ENCODE measurements at regions not wholly inside any gene's neighbourhood (a gene's known extent, or its start where the extent isn't known, plus 50 kb on each side); places are given as distances from the start of the nearest gene placed in this dataset.

DNA sequence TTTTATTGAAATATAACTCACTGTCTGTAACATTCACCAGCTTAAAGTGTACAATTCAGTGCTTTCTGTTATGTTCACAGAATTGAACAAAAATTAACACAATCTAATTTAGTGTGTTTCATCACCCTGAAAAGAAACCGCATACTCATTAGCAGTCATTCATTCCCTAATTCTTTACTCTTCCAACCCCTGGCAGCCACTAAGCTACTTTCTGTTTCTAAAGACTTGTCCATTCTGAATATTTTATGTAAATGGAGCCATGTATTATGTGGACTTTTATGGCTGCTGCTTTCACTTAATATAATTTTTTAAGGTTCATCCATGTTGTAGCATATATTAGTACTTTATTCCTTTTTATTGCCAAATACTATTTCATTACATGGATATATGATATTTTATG, 94.7 kb upstream of the ATP8A1 start:
- Histone ChIP-seq H3K36me3 (ENCODE audit: control insufficient read depth in 1 of 2, insufficient read depth in 2 of 2, low read length in 2 of 2) (no peaks in the 10 kb centered on the region), H3K9me3 (ENCODE audit: control insufficient read depth in 1 of 2, insufficient read depth in 1 of 2, low read depth in 1 of 2, low read length in 2 of 2) (no peaks in the 10 kb centered on the region), H3K4me2 (ENCODE audit: low read length) (no peak overlapping the region), H3K79me2 (ENCODE audit: insufficient read depth, low read length) (no peaks in the 10 kb centered on the region), H2AFZ (ENCODE audit: low read depth, low read length, poor library complexity, severe bottlenecking) (no peak overlapping the region), H3K27ac (ENCODE audit: low read depth, low read length) (no peak overlapping the region), H4K20me1 (ENCODE audit: insufficient read depth) (no peaks in the 10 kb centered on the region), H3K9me2 (ENCODE audit: insufficient read depth) (no peaks in the 10 kb centered on the region), H3K27me3 (ENCODE audit: insufficient read depth, low read length) (no peaks in the 10 kb centered on the region), H3K4me1 (ENCODE audit: control insufficient read depth in 1 of 2, insufficient read depth in 2 of 2, low read length in 2 of 2) (no peaks in the 10 kb centered on the region), H3K9ac (ENCODE audit: low read length) (no peak overlapping the region), H3K4me3 (replicated peaks in 1 of 2; ENCODE audit: low read depth in 1 of 2, low read length in 2 of 2) (no peak overlapping the region)
- DNase-seq (ENCODE audit: low read depth, low spot score) (no peak), ATAC-seq (no peak)
- BruUV-seq (replicated peaks): no TSS peak
- intact Hi-C loops (cut with micrococcal nuclease): no loop called here
- TF ChIP-seq TCF7L2 (IDR thresholded peaks at IDR 0.05; ENCODE audit: borderline replicate concordance, extremely low read depth, insufficient read depth, insufficient read length) (no peak), CBX3 (IDR thresholded peaks at IDR 0.05; ENCODE audit: low read depth) (no peak), POLR2A (IDR thresholded peaks at IDR 0.05; ENCODE audit: borderline replicate concordance, extremely low read depth, insufficient read depth, insufficient read length) (no peak), SP1 (IDR thresholded peaks at IDR 0.05; ENCODE audit: low read depth) (no peak), EZH2phosphoT487 (IDR thresholded peaks at IDR 0.05; ENCODE audit: borderline replicate concordance) (no peak), SIN3A (IDR thresholded peaks at IDR 0.05; ENCODE audit: low read depth) (no peak), JUND (IDR thresholded peaks at IDR 0.05) (no peak), ELF1 (IDR thresholded peaks at IDR 0.05; ENCODE audit: borderline replicate concordance, low read depth) (no peak), EZH2 (IDR thresholded peaks at IDR 0.05) (no peak), SRF (IDR thresholded peaks at IDR 0.05; ENCODE audit: low read depth) (no peak), FOSL1 (IDR thresholded peaks at IDR 0.05; ENCODE audit: low read depth) (no peak), ZFX (IDR thresholded peaks at IDR 0.05) (no peak), ZNF274 (IDR thresholded peaks at IDR 0.05; ENCODE audit: low read depth, low read length) (no peak)
- TF ChIP-seq, protein P1, sequence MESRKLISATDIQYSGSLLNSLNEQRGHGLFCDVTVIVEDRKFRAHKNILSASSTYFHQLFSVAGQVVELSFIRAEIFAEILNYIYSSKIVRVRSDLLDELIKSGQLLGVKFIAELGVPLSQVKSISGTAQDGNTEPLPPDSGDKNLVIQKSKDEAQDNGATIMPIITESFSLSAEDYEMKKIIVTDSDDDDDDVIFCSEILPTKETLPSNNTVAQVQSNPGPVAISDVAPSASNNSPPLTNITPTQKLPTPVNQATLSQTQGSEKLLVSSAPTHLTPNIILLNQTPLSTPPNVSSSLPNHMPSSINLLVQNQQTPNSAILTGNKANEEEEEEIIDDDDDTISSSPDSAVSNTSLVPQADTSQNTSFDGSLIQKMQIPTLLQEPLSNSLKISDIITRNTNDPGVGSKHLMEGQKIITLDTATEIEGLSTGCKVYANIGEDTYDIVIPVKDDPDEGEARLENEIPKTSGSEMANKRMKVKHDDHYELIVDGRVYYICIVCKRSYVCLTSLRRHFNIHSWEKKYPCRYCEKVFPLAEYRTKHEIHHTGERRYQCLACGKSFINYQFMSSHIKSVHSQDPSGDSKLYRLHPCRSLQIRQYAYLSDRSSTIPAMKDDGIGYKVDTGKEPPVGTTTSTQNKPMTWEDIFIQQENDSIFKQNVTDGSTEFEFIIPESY (IDR thresholded peaks at IDR 0.05; ENCODE audit: extremely low read depth, insufficient replicate concordance, low read length): no peak
- TF ChIP-seq, protein P2, sequence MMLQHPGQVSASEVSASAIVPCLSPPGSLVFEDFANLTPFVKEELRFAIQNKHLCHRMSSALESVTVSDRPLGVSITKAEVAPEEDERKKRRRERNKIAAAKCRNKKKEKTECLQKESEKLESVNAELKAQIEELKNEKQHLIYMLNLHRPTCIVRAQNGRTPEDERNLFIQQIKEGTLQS (IDR thresholded peaks at IDR 0.05): no peak
- TF ChIP-seq, protein P3, sequence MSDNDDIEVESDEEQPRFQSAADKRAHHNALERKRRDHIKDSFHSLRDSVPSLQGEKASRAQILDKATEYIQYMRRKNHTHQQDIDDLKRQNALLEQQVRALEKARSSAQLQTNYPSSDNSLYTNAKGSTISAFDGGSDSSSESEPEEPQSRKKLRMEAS (IDR thresholded peaks at IDR 0.05): no peak
- TF ChIP-seq, protein P4, sequence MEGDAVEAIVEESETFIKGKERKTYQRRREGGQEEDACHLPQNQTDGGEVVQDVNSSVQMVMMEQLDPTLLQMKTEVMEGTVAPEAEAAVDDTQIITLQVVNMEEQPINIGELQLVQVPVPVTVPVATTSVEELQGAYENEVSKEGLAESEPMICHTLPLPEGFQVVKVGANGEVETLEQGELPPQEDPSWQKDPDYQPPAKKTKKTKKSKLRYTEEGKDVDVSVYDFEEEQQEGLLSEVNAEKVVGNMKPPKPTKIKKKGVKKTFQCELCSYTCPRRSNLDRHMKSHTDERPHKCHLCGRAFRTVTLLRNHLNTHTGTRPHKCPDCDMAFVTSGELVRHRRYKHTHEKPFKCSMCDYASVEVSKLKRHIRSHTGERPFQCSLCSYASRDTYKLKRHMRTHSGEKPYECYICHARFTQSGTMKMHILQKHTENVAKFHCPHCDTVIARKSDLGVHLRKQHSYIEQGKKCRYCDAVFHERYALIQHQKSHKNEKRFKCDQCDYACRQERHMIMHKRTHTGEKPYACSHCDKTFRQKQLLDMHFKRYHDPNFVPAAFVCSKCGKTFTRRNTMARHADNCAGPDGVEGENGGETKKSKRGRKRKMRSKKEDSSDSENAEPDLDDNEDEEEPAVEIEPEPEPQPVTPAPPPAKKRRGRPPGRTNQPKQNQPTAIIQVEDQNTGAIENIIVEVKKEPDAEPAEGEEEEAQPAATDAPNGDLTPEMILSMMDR (IDR thresholded peaks at IDR 0.05 in 2 of 3, conservative IDR thresholded peaks at IDR 0.05 in 1 of 3; ENCODE audit: borderline replicate concordance in 1 of 3, insufficient read depth in 1 of 3, low read depth in 2 of 3, low read length in 2 of 3): no peak
- TF ChIP-seq, protein P5, sequence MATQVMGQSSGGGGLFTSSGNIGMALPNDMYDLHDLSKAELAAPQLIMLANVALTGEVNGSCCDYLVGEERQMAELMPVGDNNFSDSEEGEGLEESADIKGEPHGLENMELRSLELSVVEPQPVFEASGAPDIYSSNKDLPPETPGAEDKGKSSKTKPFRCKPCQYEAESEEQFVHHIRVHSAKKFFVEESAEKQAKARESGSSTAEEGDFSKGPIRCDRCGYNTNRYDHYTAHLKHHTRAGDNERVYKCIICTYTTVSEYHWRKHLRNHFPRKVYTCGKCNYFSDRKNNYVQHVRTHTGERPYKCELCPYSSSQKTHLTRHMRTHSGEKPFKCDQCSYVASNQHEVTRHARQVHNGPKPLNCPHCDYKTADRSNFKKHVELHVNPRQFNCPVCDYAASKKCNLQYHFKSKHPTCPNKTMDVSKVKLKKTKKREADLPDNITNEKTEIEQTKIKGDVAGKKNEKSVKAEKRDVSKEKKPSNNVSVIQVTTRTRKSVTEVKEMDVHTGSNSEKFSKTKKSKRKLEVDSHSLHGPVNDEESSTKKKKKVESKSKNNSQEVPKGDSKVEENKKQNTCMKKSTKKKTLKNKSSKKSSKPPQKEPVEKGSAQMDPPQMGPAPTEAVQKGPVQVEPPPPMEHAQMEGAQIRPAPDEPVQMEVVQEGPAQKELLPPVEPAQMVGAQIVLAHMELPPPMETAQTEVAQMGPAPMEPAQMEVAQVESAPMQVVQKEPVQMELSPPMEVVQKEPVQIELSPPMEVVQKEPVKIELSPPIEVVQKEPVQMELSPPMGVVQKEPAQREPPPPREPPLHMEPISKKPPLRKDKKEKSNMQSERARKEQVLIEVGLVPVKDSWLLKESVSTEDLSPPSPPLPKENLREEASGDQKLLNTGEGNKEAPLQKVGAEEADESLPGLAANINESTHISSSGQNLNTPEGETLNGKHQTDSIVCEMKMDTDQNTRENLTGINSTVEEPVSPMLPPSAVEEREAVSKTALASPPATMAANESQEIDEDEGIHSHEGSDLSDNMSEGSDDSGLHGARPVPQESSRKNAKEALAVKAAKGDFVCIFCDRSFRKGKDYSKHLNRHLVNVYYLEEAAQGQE (IDR thresholded peaks at IDR 0.05; ENCODE audit: low read depth): no peak
- RAD21 ChIA-PET (ENCODE audit: low non-redundant PET in 1 of 2, low total read pairs in 2 of 2, uncharacterized antibody in 2 of 2, unreplicated experiment in 2 of 2): no interaction called here
- CTCF ChIA-PET: no interaction called here
- POLR2A ChIA-PET: no interaction called here
